Neural cell (in vitro differentiated cells): ENCODE measurements at regions not wholly inside any gene's neighbourhood (a gene's known extent, or its start where the extent isn't known, plus 50 kb on each side); places are given as distances from the start of the nearest gene placed in this dataset.

Experiments
- EP300 ChIP-seq: fragments of 450-650 bp; conservative IDR thresholded peaks from 2 replicates; pipeline ENCODE4 v1.6.1; 2014; ENCODE audit warnings: antibody characterized with exemption, mild to moderate bottlenecking, moderate library complexity; ENCODE audit not compliant: poor library complexity, severe bottlenecking
- EZH2 ChIP-seq: fragments of 200-600, 300-800 bp; shearing (Covaris generic), sonication (generic); IDR thresholded peaks from 2 replicates; pipeline ENCODE4 v1.6.1; 2014; ENCODE audit warnings: antibody characterized with exemption, low read length, borderline replicate concordance, mild to moderate bottlenecking; ENCODE audit not compliant: insufficient read depth, poor library complexity, severe bottlenecking
- RAD21 ChIP-seq: fragments of 450-650 bp; conservative IDR thresholded peaks from 2 replicates; pipeline ENCODE4 v1.6.1; 2014; ENCODE audit warnings: antibody characterized with exemption, mild to moderate bottlenecking, moderate library complexity
- SMC3 ChIP-seq: fragments of 450-650 bp; conservative IDR thresholded peaks from 2 replicates; pipeline ENCODE4 v1.6.1; 2014; ENCODE audit warnings: antibody characterized with exemption, mild to moderate bottlenecking, moderate library complexity; ENCODE audit not compliant: poor library complexity
- TAF1 ChIP-seq: IDR thresholded peaks from 2 replicates; pipeline ENCODE4 v1.6.1; 2012; ENCODE audit warnings: low read depth
- TF ChIP-seq, protein P1 (sequence below): fragments of 450-650 bp; IDR thresholded peaks from 2 replicates; pipeline ENCODE4 v1.5.1; 2014; ENCODE audit warnings: antibody characterized with exemption, mild to moderate bottlenecking, moderate library complexity; ENCODE audit not compliant: poor library complexity, severe bottlenecking

DNA sequence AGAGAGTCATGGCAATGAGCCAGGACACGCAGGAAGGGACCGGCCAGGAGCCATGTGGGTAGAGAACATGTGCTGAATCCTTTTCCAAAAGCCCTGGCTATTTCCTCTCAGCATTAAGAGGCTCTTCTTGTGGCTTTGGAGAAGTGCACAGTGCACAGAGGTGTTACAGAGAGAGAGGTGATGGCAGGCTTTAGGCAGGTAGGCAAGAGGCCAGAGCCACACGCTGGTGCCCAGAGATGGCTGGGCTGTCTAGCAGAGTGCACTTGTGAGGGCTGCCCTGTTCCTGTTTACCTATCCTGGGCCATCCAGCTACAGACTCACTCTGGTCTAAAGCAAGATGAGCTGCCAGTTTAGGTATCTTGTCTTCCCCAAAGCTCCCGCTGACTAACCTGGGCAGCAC, 402.6 kb downstream of the OCA2 start:
- TF ChIP-seq, protein P1, sequence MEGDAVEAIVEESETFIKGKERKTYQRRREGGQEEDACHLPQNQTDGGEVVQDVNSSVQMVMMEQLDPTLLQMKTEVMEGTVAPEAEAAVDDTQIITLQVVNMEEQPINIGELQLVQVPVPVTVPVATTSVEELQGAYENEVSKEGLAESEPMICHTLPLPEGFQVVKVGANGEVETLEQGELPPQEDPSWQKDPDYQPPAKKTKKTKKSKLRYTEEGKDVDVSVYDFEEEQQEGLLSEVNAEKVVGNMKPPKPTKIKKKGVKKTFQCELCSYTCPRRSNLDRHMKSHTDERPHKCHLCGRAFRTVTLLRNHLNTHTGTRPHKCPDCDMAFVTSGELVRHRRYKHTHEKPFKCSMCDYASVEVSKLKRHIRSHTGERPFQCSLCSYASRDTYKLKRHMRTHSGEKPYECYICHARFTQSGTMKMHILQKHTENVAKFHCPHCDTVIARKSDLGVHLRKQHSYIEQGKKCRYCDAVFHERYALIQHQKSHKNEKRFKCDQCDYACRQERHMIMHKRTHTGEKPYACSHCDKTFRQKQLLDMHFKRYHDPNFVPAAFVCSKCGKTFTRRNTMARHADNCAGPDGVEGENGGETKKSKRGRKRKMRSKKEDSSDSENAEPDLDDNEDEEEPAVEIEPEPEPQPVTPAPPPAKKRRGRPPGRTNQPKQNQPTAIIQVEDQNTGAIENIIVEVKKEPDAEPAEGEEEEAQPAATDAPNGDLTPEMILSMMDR: no peak
- TF ChIP-seq EP300 (no peak), SMC3 (no peak), EZH2 (no peak), TAF1 (no peak), RAD21 (no peak)
